ENCODE measurements at regions not wholly inside any gene's neighbourhood (a gene's known extent, or its start where the extent isn't known, plus 50 kb on each side); places are given as distances from the start of the nearest gene placed in this dataset.

- TF ChIP-seq CTCF (IDR thresholded peaks at IDR 0.05): no peak
- TF ChIP-seq POLR2A (IDR thresholded peaks at IDR 0.05): no peak
- TF ChIP-seq POLR2AphosphoS5 (IDR thresholded peaks at IDR 0.05): no peak
Measured at GRCh38 chr20:50323777-50324775, 133.4 kb downstream of the CEBPB start.
